ENCODE measurements at regions not wholly inside any gene's neighbourhood (a gene's known extent, or its start where the extent isn't known, plus 50 kb on each side); places are given as distances from the start of the nearest gene placed in this dataset.

GRCh38 chr4:59037812-59038211 is 1927.6 kb upstream of the IGFBP7 start:
- no peak overlapping the region for H2BK5ac ChIP-seq (ENCODE audit: low read depth, low read length)
- H4K5ac ChIP-seq (ENCODE audit: insufficient read length, low read depth, low read length), result no peak overlapping the region
- H3K4me1 ChIP-seq (replicated peaks in 1 of 4; ENCODE audit: control insufficient read depth in 3 of 4, insufficient read depth in 4 of 4, low read length in 3 of 4), result no peaks in the 10 kb centered on the region
- H3K27me3 ChIP-seq (replicated peaks in 1 of 4; ENCODE audit: control insufficient read depth in 3 of 4, extremely low read depth in 1 of 4, insufficient read depth in 3 of 4, low read length in 3 of 4), result no peaks in the 10 kb centered on the region
- H3K4me3 ChIP-seq (ENCODE audit: extremely low read depth in 1 of 4, insufficient read depth in 2 of 4, low read depth in 3 of 4, low read length in 4 of 4), result no peak overlapping the region
- DNase-seq (ENCODE audit: low read depth in 1 of 2, low spot score in 2 of 2) (no peak), FAIRE-seq (no peak)
- no peak overlapping the region for H3K56ac ChIP-seq (replicated peaks; ENCODE audit: insufficient read length, low read depth, low read length)
- CTCF ChIA-PET (ENCODE audit: partially characterized antibody), result no interaction called here
- no peak overlapping the region for H2BK20ac ChIP-seq (ENCODE audit: low read length)
- H3K4me2 ChIP-seq (ENCODE audit: insufficient read depth in 1 of 2, low read depth in 2 of 2, low read length in 2 of 2), result no peak overlapping the region
- no peak overlapping the region for H4K91ac ChIP-seq (replicated peaks; ENCODE audit: insufficient read length, low read length)
- no peak overlapping the region for H3K9ac ChIP-seq (replicated peaks in 1 of 4; ENCODE audit: extremely low read depth in 1 of 4, low read depth in 3 of 4, low read length in 3 of 4)
- H3K23ac ChIP-seq (ENCODE audit: insufficient read length), result no peak overlapping the region
- POLR2A ChIA-PET (ENCODE audit: partially characterized antibody), result no interaction called here
- no peak overlapping the region for H4K8ac ChIP-seq (ENCODE audit: extremely low read depth, insufficient read depth, low read length)
- no peak overlapping the region for H3K18ac ChIP-seq (ENCODE audit: extremely low read depth, low read length)
- H3K36me3 ChIP-seq (ENCODE audit: control insufficient read depth in 2 of 4, insufficient read depth in 4 of 4, low read length in 3 of 4), result no peaks in the 10 kb centered on the region
- H3K27ac ChIP-seq (ENCODE audit: low read depth, low read length), result no peak overlapping the region
- WGBS, 2 experiments (ENCODE audit: extremely low coverage in 1 of 2, insufficient coverage in 1 of 2, insufficient read length in 1 of 2, insufficient replicate concordance in 2 of 2, low coverage in 1 of 2, low lambda C conversion rate in 2 of 2, missing lambda C conversion rate in 1 of 2), result 88% methylated on average over 1 of the region's 1 CpG; no CpG with 5 or more reads in 1 of the 2 experiments
- no peak overlapping the region for H2AFZ ChIP-seq (ENCODE audit: low read length)
- no peak overlapping the region for H2BK12ac ChIP-seq (ENCODE audit: low read depth, low read length)
- H3K9me3 ChIP-seq (ENCODE audit: insufficient read depth in 2 of 2, low read depth in 1 of 2, low read length in 1 of 2), result no peaks in the 10 kb centered on the region
- no peaks in the 10 kb centered on the region for H4K20me1 ChIP-seq (replicated peaks in 1 of 2; ENCODE audit: control insufficient read depth in 1 of 2, insufficient read depth in 2 of 2, low read length in 2 of 2)
- H3K23me2 ChIP-seq (ENCODE audit: low read depth, low read length), result no peaks in the 10 kb centered on the region
- H2AK5ac ChIP-seq (ENCODE audit: low read depth, low read length), result no peak overlapping the region
- no peak overlapping the region for H3K4ac ChIP-seq (replicated peaks; ENCODE audit: insufficient read length, low read depth, low read length)
- no peak overlapping the region for H2BK15ac ChIP-seq (ENCODE audit: low read length)
- H3K79me2 ChIP-seq (ENCODE audit: control insufficient read depth in 1 of 2, insufficient read depth in 2 of 2, low read length in 2 of 2), result no peaks in the 10 kb centered on the region
- no peak overlapping the region for H3K14ac ChIP-seq (ENCODE audit: insufficient read length)
- no peak overlapping the region for H2BK120ac ChIP-seq (replicated peaks; ENCODE audit: low read depth, low read length)
- no peaks in the 10 kb centered on the region for H3K79me1 ChIP-seq (ENCODE audit: low read depth, low read length)
- no peak for TF ChIP-seq TBP (IDR thresholded peaks at IDR 0.05; ENCODE audit: low read depth, low read length)
